Muscle layer of colon (tissue), 2 donors: ENCODE measurements at regions not wholly inside any gene's neighbourhood (a gene's known extent, or its start where the extent isn't known, plus 50 kb on each side); places are given as distances from the start of the nearest gene placed in this dataset.
"Not testable (repeated sequence)": the region's sequence is repeated elsewhere in the genome, so short reads cannot be mapped to it uniquely, and the experiment has no call there.

ENCODE experiments used
- H3K27ac ChIP-seq: one replicate; pipeline ENCODE4 v1.7.0; 2013; ENCODE audit warnings: low read depth, mild to moderate bottlenecking, low read length, moderate library complexity
- H3K27me3 ChIP-seq, 2 donors: one replicate each; pipeline ENCODE4 v1.7.0; 2013; ENCODE audit warnings: low read length in 2 of 2, mild to moderate bottlenecking in 2 of 2; ENCODE audit not compliant: insufficient read depth in 2 of 2, control insufficient read depth in 1 of 2
- H3K36me3 ChIP-seq: one replicate; pipeline ENCODE4 v1.7.0; 2013; ENCODE audit warnings: mild to moderate bottlenecking, low read length; ENCODE audit not compliant: insufficient read depth
- H3K4me1 ChIP-seq: one replicate; pipeline ENCODE4 v1.7.0; 2013; ENCODE audit warnings: mild to moderate bottlenecking, low read length; ENCODE audit not compliant: insufficient read depth
- H3K4me3 ChIP-seq, 2 donors: one replicate each; pipeline ENCODE4 v1.7.0; 2013; ENCODE audit warnings: low read length in 2 of 2, low read depth in 1 of 2, mild to moderate bottlenecking in 1 of 2, moderate library complexity in 1 of 2
- H3K9ac ChIP-seq: one replicate; pipeline ENCODE4 v1.7.0; 2013; ENCODE audit warnings: low read length
- H3K9me3 ChIP-seq: one replicate; pipeline ENCODE4 v1.7.0; 2013; ENCODE audit warnings: mild to moderate bottlenecking, low read length
- donor health status: abdominal sarcoma.
- donor health status: Adenocarcinoma of cecum.

DNA sequence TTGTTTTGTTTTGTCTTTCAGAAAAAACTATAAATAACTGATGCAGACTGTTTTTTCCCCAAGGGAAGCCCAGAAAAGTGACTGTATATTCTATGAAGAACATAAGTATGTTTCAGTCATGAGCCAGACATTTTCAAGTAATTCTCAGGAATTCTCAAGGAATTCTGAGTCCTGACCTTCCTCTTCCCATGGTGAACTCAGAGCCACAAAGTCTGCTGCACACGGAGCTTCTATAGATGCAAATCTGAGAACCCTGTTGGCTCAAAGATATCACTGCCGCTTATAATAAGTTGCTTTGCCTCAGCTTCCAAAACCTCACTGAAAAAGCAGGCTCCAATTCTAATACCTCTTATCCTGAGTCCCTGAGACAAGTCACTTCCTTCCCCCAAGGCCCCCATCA is 418.5 kb upstream of the RUNX1 start:
- Histone ChIP-seq H3K9ac (no peak overlapping the region), H3K36me3 (no peaks in the 10 kb centered on the region), H3K27ac (no peak overlapping the region), H3K4me1 (no peaks in the 10 kb centered on the region), H3K4me3 (no peak overlapping the region), H3K9me3 (no peaks in the 10 kb centered on the region), H3K27me3 (no peaks in the 10 kb centered on the region)

- not testable (repeated sequence) for H3K36me3 ChIP-seq, H3K9ac ChIP-seq, H3K27me3 ChIP-seq, H3K27ac ChIP-seq, H3K4me3 ChIP-seq, H3K9me3 ChIP-seq, H3K4me1 ChIP-seq
Observed at GRCh38 chr21:35466681-35467080, 417.6 kb upstream of the RUNX1 start.

DNA sequence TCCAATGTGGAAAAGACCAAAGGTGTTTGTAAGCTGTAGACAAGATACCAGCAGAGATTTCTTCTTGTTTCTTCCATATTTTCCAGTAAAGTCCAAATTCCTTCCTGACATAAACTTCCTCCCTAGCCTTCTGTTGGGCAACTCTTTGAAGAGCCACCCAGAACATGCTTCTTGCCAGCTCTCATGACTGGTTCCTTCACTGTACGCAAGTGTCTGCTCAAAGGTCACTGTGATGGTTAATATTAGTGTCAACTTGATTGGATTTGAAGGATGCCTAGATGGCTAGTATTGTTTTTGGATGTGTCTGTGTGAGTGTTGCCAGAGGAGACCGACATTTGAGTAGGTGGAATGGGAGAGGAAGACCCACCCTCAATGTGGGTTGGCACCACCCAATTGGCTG is 416.6 kb upstream of the RUNX1 start:
- Histone ChIP-seq H3K27ac (no peak overlapping the region), H3K4me3 (no peak overlapping the region), H3K4me1 (no peaks in the 10 kb centered on the region), H3K9me3 (no peaks in the 10 kb centered on the region), H3K36me3 (no peaks in the 10 kb centered on the region), H3K9ac (no peak overlapping the region), H3K27me3 (no peaks in the 10 kb centered on the region)

GRCh38 chr21:35461700-35462099 is 412.6 kb upstream of the RUNX1 start:
- Histone ChIP-seq H3K9me3 (no peaks in the 10 kb centered on the region), H3K4me1 (no peaks in the 10 kb centered on the region), H3K9ac (no peak overlapping the region), H3K4me3 (no peak overlapping the region), H3K27me3 (no peaks in the 10 kb centered on the region), H3K27ac (no peak overlapping the region), H3K36me3 (no peaks in the 10 kb centered on the region)

DNA sequence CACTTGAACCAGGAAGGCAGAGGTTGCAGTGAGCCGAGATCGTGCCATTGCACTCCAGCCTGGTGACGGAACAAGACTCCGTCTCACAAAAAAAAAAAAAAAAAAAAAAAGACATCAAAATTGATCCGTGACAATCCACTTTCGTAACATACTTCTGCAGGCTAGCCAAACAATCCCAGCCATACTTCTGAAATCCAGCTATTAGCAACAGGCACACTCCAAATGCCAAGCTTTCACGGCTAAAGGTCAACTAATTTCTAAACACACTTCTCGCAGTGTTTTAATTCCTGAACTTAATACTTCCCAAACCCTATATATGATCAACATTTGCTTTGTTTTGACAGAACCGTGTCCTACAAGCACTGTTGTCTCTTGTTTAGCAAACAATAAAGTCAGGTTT is 411.3 kb upstream of the RUNX1 start:
- Histone ChIP-seq H3K4me1 (no peaks in the 10 kb centered on the region), H3K36me3 (no peaks in the 10 kb centered on the region), H3K9ac (no peak overlapping the region), H3K27ac (no peak overlapping the region), H3K4me3 (no peak overlapping the region), H3K27me3 (no peaks in the 10 kb centered on the region), H3K9me3 (no peaks in the 10 kb centered on the region)

- Histone ChIP-seq H3K27ac (no peak overlapping the region), H3K4me3 (no peak overlapping the region), H3K9me3 (no peaks in the 10 kb centered on the region), H3K9ac (no peak overlapping the region), H3K27me3 (no peaks in the 10 kb centered on the region), H3K36me3 (no peaks in the 10 kb centered on the region), H3K4me1 (no peaks in the 10 kb centered on the region)
Observed at GRCh38 chr21:35458405-35458804, 409.3 kb upstream of the RUNX1 start.

GRCh38 chr21:35457097-35457804 is 408.1 kb upstream of the RUNX1 start:
- H3K4me1 ChIP-seq: no peaks in the 10 kb centered on the region
- H3K27ac ChIP-seq: no peak overlapping the region
- no peak overlapping the region for H3K9ac ChIP-seq
- no peaks in the 10 kb centered on the region for H3K9me3 ChIP-seq
- H3K4me3 ChIP-seq: no peak overlapping the region
- H3K27me3 ChIP-seq: no peaks in the 10 kb centered on the region
- no peaks in the 10 kb centered on the region for H3K36me3 ChIP-seq

GRCh38 chr21:35451276-35451675 is 402.2 kb upstream of the RUNX1 start:
- no peak overlapping the region for H3K9ac ChIP-seq
- H3K9me3 ChIP-seq: no peaks in the 10 kb centered on the region
- H3K4me3 ChIP-seq: no peak overlapping the region
- H3K4me1 ChIP-seq: no peaks in the 10 kb centered on the region
- no peaks in the 10 kb centered on the region for H3K27me3 ChIP-seq
- H3K36me3 ChIP-seq: no peaks in the 10 kb centered on the region
- no peak overlapping the region for H3K27ac ChIP-seq

DNA sequence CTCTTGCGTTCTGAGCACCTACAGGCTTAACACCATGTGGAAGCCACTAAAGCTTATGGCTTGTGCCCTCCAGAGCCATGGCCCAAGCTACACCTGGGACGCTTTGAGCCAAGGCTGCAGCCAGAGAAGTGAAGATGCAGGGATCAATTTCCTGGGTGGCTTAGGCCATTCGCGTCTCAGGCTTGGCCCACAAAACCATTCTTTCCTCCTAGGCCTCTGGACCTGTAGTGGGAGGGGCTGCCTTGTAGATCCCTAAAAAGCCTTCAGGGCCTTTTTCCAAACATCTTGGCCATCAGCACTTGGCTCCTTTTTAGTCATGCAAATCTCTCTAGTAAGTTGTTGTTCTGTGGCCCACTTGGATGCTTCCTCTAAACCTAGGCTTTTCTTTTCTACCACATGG is 401.7 kb upstream of the RUNX1 start:
- Histone ChIP-seq H3K27ac (no peak overlapping the region), H3K36me3 (no peaks in the 10 kb centered on the region), H3K27me3 (no peaks in the 10 kb centered on the region), H3K4me3 (no peak overlapping the region), H3K9me3 (no peaks in the 10 kb centered on the region), H3K4me1 (no peaks in the 10 kb centered on the region), H3K9ac (no peak overlapping the region)

- H3K4me3 ChIP-seq: no peak overlapping the region
- no peak overlapping the region for H3K27ac ChIP-seq
- no peaks in the 10 kb centered on the region for H3K36me3 ChIP-seq
- no peaks in the 10 kb centered on the region for H3K9me3 ChIP-seq
- no peak overlapping the region for H3K9ac ChIP-seq
- no peaks in the 10 kb centered on the region for H3K27me3 ChIP-seq
- no peaks in the 10 kb centered on the region for H3K4me1 ChIP-seq
Observed at GRCh38 chr21:35449846-35450245, 400.7 kb upstream of the RUNX1 start.

- Histone ChIP-seq H3K4me3 (no peak overlapping the region), H3K27me3 (no peaks in the 10 kb centered on the region), H3K9me3 (no peaks in the 10 kb centered on the region), H3K9ac (no peak overlapping the region), H3K36me3 (no peaks in the 10 kb centered on the region), H3K27ac (no peak overlapping the region), H3K4me1 (no peaks in the 10 kb centered on the region)
Observed at GRCh38 chr21:35448876-35449599, 399.9 kb upstream of the RUNX1 start.

- Histone ChIP-seq H3K36me3 (no peaks in the 10 kb centered on the region), H3K4me1 (no peaks in the 10 kb centered on the region), H3K9ac (no peak overlapping the region), H3K27ac (no peak overlapping the region), H3K9me3 (no peaks in the 10 kb centered on the region), H3K4me3 (no peak overlapping the region), H3K27me3 (no peaks in the 10 kb centered on the region)
Observed at GRCh38 chr21:35444391-35444790, 395.3 kb upstream of the RUNX1 start.
